ENCODE measurements at regions not wholly inside any gene's neighbourhood (a gene's known extent, or its start where the extent isn't known, plus 50 kb on each side); places are given as distances from the start of the nearest gene placed in this dataset.

DNA sequence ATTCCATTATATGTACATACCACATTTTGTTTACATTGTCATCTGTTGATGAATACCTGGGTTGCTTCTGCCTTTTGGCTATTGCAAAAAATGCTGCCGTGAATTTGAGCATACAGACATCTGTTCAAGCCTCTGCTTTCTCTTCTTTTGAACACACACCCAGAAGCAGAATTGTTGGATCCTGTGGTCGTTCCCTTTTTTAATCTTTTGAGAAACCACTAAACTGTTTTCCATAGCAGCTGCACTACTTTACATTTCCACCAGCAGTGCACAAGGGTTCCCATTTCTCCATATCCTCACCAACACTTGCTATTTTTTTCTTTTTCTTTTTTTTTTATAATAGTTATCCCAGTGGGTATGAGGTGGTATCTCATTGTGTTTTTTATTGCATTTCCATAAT lies 123.5 kb downstream of the TEX29 start:
- no peak for TF ChIP-seq JUND (IDR thresholded peaks at IDR 0.05; ENCODE audit: low read depth)
- in situ Hi-C loops (cut with HindIII; ENCODE audit: low pct_unique_long_range_greater_than_20kb, low sequenced_read_pairs), result no loop called here

DNA sequence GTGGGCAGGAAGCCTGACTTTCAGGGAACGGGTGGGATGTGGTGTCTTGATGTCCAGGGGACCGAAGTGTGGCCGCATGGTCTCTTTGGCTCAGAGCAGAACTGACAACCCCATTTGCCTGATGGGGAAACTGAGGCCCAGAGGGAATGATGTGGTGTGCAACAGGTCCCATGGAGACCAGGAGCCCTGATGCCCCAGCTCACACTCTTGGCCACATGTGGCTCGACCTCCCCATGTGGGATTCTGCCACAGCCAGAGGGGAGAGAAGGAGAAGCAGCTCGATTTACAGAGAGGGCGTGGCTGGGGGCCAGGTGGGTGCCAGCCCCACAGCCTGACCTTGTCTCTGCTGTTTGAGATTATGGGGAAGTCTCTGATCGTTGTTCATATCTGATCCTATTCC lies 128.1 kb downstream of the TEX29 start:
- in situ Hi-C loops (cut with HindIII; ENCODE audit: low pct_unique_long_range_greater_than_20kb, low sequenced_read_pairs), result no loop called here
- no peak for TF ChIP-seq JUND (IDR thresholded peaks at IDR 0.05; ENCODE audit: low read depth)
- no peak for DNase-seq (ENCODE audit: low read depth in 1 of 2, low spot score in 1 of 2)

More for the DNA sequence above, 123.5 kb downstream of the TEX29 start:
- DNase-seq (ENCODE audit: low read depth in 1 of 2, low spot score in 1 of 2), result no peak

DNA sequence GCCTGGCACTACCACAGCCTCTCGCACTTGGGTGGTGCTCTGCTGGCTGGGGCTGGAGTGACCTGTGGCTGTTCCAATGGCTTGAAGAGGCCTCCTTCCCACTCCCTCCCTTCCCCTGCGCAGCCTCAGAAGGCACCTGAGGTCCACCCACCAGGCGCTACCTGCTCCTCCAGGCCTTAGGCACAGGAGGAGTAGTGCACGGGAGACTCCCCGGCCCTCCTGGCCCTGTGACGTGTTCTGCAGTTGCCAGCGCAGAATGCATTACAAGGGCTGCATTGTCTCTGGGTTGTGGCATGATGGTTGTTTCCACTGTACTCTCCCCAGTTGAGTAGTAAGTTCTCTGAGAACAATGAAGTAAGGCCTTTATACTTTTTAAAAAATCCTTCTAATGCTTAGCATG lies 128.6 kb downstream of the TEX29 start:
- no peak for DNase-seq (ENCODE audit: low read depth in 1 of 2, low spot score in 1 of 2)
- in situ Hi-C loops (cut with HindIII; ENCODE audit: low pct_unique_long_range_greater_than_20kb, low sequenced_read_pairs), result no loop called here
- TF ChIP-seq JUND (IDR thresholded peaks at IDR 0.05; ENCODE audit: low read depth), result no peak

DNA sequence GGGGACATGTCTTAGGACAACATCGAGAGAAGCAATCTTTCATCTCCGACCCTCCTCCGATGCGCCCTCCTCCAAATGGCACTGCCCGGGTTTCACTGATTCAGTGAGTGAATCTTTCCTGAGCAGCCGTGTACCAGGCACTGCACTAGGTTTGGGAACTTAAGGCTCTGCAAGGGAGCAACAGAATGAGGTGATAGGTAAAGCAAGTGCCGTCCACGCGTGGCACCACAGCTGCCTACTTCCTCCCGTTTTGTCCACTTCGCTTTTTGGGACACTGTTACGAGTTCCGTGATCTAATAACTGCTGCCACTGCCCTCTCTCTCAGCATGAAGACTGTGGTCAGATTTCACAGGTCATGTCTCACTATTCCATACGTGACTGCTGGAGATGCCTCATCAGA lies 131.0 kb downstream of the TEX29 start:
- in situ Hi-C loops (cut with HindIII; ENCODE audit: low pct_unique_long_range_greater_than_20kb, low sequenced_read_pairs), result no loop called here

DNA sequence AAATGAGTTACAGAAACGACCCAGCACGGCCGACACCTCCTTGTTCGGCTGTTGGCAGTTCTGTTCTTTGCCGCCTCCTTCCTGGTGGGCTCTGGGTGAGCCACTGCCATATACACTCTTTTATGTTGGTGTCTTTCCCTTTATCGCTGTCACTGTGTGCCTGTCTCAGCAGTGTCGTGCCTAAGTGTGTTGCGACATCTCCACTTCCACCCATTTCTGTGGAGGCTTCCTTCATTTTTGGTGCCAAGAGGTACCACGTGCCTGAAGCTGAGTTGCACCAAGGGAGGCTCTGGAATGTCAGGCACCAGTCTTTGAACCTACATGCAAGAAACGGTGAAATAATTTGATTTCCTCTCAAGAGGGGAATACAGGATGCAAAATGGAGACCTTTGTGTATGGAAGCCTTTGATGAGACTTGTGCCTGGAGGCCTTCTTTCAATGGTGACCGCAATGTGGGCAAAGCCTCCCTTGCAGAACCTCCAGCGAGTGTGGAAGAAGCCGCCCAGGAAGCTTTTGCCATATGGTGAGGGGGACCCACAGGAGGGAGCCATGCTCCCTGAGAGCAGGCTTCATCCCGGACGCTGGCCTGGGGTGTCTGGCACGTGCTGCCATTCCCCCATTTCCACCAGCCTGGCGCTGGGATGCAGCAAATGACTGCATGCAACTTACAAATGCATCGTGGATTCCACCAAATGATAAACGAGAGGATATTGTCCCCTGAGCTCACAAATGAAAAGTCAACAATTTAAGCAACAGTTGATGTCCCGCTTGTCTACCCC lies 136.2 kb downstream of the TEX29 start:
- no peak for DNase-seq (ENCODE audit: low read depth in 1 of 2, low spot score in 1 of 2)
- no peak for TF ChIP-seq JUND (IDR thresholded peaks at IDR 0.05; ENCODE audit: low read depth)
- in situ Hi-C loops (cut with HindIII; ENCODE audit: low pct_unique_long_range_greater_than_20kb, low sequenced_read_pairs), result no loop called here

More for the DNA sequence above, 131.0 kb downstream of the TEX29 start:
- DNase-seq (ENCODE audit: low read depth in 1 of 2, low spot score in 1 of 2), result no peak
- TF ChIP-seq JUND (IDR thresholded peaks at IDR 0.05; ENCODE audit: low read depth), result no peak

DNA sequence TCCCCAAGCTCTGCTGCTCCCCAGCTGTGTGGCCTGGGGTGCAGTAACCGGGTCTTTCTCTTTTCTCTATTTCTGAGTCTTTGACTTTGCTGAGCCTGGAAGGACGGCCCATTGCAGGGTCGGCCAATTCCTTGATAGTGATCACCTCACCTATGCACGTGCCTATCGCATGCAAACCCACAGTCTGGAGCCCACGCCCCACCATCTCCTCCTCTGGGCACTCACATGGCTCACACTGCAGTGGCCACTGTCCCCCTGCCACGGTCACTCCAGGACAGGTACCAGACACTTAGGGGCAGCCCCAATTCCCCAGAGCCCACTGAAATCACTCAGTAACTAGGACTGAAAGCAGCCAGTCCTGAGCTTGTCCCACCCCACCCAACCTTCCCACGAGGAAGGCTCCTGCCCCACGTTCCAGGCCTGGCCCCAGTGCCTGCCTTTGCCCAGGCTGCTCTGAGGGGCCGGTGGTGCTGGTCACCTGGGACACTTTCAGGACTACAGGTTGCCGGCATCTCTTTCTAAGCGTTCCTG lies 137.6 kb downstream of the TEX29 start:
- no peak for TF ChIP-seq JUND (IDR thresholded peaks at IDR 0.05; ENCODE audit: low read depth)
- no peak for DNase-seq (ENCODE audit: low read depth in 1 of 2, low spot score in 1 of 2)
- in situ Hi-C loops (cut with HindIII; ENCODE audit: low pct_unique_long_range_greater_than_20kb, low sequenced_read_pairs), result no loop called here

DNA sequence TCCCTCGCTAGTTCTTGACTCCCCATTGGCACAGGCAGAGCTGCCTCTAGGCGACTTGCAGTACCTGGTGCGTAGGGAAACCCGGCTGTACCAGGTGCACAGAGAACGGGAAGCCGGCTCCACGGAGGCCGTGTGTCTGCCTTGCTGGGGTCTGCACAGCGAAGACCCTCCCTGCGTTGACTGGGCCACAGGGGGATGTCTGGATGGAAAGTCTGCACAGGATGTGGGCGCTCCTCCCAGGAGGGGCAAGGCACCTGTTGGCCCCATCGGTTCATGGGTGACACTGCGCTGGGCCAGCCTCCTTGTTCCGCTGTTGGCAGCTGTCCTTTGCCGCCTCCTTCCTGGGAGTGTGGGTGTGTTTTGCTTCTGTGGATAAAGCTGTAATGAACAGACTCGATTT lies 138.3 kb downstream of the TEX29 start:
- DNase-seq (ENCODE audit: low read depth in 1 of 2, low spot score in 1 of 2), result no peak
- TF ChIP-seq JUND (IDR thresholded peaks at IDR 0.05; ENCODE audit: low read depth), result no peak
- in situ Hi-C loops (cut with HindIII; ENCODE audit: low pct_unique_long_range_greater_than_20kb, low sequenced_read_pairs), result no loop called here

DNA sequence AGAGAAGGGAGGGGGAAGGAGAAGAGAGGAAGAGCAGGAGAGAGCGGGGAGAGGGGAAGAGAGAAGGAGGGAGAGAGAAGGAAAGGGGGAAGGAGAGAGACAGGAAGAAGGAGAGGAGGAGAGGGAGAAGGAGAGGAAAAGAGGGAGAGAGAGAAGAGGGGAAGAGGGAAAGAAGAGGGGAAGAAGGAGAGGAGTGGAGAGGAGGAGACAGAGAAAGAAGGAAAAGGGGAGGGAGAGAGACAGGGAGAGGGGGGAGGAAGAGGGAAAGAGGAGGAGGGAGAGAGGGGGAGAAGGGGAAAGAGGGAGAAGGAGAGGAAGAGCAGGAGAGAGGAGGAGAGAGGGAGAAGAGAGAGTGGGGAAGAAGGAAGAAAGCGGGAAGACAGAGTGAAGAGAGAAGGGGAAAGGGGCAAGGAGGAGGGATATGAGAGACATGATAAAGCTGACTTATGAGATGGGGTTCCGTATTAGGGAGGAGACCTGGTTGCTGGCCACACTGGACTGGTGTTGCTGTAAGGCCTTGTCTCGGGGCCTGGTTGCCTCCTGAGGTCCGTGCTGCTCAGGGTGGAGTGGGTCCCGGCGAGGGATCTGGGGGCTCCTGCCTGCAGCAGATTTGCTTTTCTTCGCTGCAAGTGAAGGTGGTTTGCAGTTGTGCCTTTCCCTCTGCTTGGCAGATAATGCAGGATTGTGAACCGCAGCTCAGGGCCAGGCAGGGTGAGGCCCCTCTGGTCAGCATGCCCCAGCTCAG lies 139.5 kb downstream of the TEX29 start:
- in situ Hi-C loops (cut with HindIII; ENCODE audit: low pct_unique_long_range_greater_than_20kb, low sequenced_read_pairs), result no loop called here
- DNase-seq (ENCODE audit: low read depth in 1 of 2, low spot score in 1 of 2), result no peak
- no peak for TF ChIP-seq JUND (IDR thresholded peaks at IDR 0.05; ENCODE audit: low read depth)

DNA sequence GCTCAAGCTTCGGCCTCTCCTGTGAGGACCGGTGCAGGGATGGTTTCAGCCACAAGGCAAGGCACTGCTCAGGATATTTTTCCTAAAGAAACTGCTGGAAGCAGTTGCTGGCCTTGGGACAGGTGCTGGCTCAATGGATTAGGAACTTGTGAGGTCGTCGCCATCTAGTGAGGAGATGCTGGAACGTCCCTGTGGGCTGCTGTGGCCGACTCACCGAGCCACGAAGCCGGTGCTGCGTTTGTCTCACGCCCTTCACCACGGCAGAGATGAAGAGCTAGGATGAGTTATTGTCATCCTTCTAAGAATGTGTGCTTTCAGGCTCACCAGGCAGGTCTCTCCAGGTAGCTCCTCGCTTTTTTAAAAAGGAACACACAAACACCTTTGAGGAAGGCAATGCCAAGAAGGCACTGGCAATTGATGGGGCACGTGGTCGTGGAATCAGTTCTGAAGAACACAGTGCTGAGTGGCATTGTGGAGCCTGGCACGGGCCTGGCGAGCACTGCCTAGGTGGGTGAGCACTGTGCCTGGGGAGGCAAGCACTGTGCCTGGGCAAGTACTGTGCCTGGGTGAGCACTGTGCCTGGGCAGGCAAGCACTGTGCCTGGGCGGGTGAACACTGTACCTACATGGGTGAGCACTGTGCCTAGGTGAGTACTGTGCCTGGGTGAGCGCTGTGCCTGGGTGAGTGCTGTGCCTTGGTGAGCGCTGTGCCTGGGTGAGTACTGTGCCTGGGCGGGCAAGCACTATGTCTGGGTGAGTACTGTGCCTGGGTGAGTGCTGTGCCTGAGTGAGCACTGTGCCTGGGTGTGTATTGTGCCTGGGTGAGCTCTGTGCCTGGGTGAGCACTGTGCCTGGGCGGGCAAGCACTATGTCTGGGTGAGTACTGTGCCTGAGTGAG lies 140.4 kb downstream of the TEX29 start:
- DNase-seq (ENCODE audit: low read depth in 1 of 2, low spot score in 1 of 2), result peak; percentile 46 to 73
- no peak for TF ChIP-seq JUND (IDR thresholded peaks at IDR 0.05; ENCODE audit: low read depth)
- in situ Hi-C loops (cut with HindIII; ENCODE audit: low pct_unique_long_range_greater_than_20kb, low sequenced_read_pairs), result no loop called here

DNA sequence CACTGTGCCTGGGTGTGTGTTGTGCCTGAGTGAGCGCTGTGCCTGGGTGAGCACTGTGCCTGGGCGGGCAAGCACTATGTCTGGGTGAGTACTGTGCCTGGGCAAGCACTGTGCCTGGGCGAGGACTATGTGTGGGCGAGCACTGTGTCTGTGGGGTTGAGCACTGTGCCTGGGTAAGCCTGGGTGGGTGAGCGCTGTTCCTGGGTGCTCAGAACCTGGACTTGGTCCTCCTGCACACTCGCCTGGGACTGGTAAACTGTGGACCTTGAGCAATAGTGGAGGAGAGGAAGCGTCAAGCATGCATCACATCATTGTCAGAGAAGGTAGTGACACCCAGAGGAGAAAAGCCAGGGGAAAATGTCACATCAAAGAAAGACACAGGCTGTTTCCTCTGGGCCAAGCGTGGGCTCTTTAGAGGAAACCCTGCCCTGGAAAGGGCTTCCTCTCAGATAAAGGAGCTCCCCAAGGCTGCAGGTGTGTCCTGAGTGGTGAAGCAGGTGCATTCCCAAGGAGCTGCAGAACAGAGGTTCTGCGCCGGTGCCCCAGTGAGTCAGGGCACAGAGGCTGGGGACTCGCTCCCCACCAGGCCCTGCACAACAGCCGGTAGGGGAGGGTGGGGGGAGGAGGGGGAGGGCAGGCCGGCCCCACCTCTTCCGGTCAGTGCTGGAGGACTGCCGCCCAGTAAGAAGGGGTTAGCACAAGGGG lies 141.2 kb downstream of the TEX29 start:
- DNase-seq (ENCODE audit: low read depth in 1 of 2, low spot score in 1 of 2), result no peak
- in situ Hi-C loops (cut with HindIII; ENCODE audit: low pct_unique_long_range_greater_than_20kb, low sequenced_read_pairs), result no loop called here
- TF ChIP-seq JUND (IDR thresholded peaks at IDR 0.05; ENCODE audit: low read depth), result no peak

DNA sequence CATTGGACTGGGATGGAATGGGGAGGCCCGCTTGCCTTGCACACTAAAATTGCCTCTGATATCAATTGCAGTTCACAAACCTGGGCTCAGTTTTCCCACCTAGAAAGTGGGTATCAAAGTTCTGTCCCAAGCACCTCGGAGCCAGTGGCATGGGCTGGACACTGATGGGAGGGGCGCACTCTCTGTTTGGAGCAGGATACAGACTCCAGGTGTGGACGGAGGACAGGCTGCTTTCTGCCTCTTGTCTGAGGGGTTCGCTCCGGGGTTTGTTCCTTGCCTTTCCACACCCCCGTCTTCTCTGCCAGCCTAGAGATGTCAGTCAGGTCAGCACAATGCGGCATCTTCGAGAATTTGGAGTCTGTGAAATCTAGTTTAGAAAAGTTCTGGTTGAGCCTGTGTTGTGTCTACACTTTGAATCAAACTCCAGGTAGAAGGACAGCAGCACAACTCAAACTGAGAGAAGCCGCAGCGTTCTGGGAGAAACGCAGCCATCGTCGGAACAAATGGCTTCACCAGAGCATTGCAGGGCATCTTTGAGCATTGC lies 141.9 kb downstream of the TEX29 start:
- no peak for TF ChIP-seq JUND (IDR thresholded peaks at IDR 0.05; ENCODE audit: low read depth)
- no peak for DNase-seq (ENCODE audit: low read depth in 1 of 2, low spot score in 1 of 2)
- in situ Hi-C loops (cut with HindIII; ENCODE audit: low pct_unique_long_range_greater_than_20kb, low sequenced_read_pairs), result no loop called here

DNA sequence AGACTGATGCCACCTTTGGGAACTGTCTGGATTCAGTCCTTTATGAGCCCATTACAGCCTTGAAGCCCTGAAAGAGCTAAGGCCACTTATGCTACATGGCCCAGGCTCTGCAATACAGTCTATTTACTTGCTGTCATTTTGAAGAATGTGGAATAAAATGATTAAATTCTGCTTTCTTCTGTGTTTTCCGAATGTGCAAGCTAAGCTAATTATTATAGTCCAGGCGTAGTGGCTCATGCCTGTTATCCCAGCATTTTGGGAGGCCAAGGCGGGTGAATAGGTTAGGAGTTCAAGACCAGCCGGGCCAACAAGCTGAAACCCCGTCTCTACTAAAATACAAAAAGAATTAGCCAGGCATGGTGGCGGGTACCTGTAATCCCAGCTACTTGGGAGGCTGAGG lies 142.5 kb downstream of the TEX29 start:
- no peak for DNase-seq (ENCODE audit: low read depth in 1 of 2, low spot score in 1 of 2)
- in situ Hi-C loops (cut with HindIII; ENCODE audit: low pct_unique_long_range_greater_than_20kb, low sequenced_read_pairs), result no loop called here
- no peak for TF ChIP-seq JUND (IDR thresholded peaks at IDR 0.05; ENCODE audit: low read depth)

All from T47D (cell line).